Right lobe of liver (tissue), 4 donors: ENCODE measurements at regions not wholly inside any gene's neighbourhood (a gene's known extent, or its start where the extent isn't known, plus 50 kb on each side); places are given as distances from the start of the nearest gene placed in this dataset.

ENCODE experiments used
- CTCF ChIP-seq, 4 donors: fragments of 200-600 bp in 3 of 4; fragments of 450-650 bp in 1 of 4; IDR thresholded peaks; one replicate each; pipeline versions ENCODE4 v1.5.1 to v1.8.0; 2016 to 2022; ENCODE audit warnings: antibody characterized with exemption in 4 of 4, mild to moderate bottlenecking in 2 of 4
- POLR2A ChIP-seq: fragments of 450-650 bp; IDR thresholded peaks from one replicate; pipeline ENCODE4 v1.6.1; 2017; ENCODE audit warnings: antibody characterized with exemption, mild to moderate bottlenecking
- donor health status: DM: no; HTN: no; CAD: no.
- donor health status: DM: no; HTN: no; CAD: no.
- donor health status: DM: no; HTN: yes; CAD: no.

DNA sequence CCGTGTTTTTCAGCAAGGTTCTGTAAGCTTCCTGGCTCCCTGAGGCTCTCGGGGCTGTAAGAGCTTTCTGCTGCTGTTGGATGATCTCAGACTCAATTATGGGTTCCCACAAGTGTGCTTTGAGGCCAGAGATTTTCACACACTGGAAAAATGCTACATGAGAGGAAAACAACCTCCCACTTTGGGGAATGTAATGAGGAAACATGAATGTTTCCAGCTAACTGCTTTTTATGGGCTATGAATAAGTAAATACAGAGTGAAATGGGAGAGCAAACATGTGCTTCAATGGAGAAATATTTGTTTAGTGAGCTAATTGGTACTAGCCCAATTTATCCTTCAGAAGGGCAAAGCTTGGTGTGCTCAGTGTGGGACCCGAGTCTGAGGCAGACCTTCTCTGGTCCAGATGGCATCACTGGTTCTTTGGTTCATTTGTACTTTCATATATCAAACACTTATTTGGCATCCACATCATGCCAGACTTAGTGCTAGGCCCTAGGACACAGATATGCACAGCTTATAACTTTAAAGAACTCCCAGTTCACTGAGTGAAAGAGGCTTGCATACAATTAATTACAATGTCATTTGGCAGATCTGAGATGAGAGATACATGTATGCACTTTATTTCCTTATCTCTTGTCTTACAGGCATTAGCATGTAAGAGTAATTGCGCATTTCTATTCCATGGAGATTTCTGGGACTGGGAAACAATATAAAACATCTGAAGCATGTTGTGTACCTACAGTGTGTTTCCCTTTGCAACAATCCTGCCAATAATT is 248.8 kb downstream of the RDH14 start:
- TF ChIP-seq CTCF (IDR thresholded peaks at IDR 0.05) (no peak), POLR2A (no peak)
